Neuronal stem cell (in vitro differentiated cells): ENCODE measurements at regions not wholly inside any gene's neighbourhood (a gene's known extent, or its start where the extent isn't known, plus 50 kb on each side); places are given as distances from the start of the nearest gene placed in this dataset.

ENCODE experiments used
- DNase-seq: peaks from one replicate; pipeline ENCODE4 v3.0.0-alpha.2; 2013; ENCODE audit warnings: low spot score
- H2AFZ ChIP-seq: one replicate; pipeline ENCODE4 v1.6.1; 2013; ENCODE audit warnings: mild to moderate bottlenecking, low read length, inconsistent platforms
- H2AK5ac ChIP-seq: 2 replicates; pipeline ENCODE4 v1.6.1; 2013; ENCODE audit warnings: low read depth, mild to moderate bottlenecking, inconsistent platforms, low read length, moderate library complexity, mixed read lengths
- H2BK120ac ChIP-seq: 2 replicates; pipeline ENCODE4 v1.6.1; 2013; ENCODE audit warnings: low read depth, mild to moderate bottlenecking, inconsistent platforms, low read length, moderate library complexity, mixed read lengths
- H2BK12ac ChIP-seq: one replicate; pipeline ENCODE4 v1.6.1; 2013; ENCODE audit warnings: low read length, inconsistent platforms
- H2BK15ac ChIP-seq: 2 replicates; pipeline ENCODE4 v1.6.1; 2013; ENCODE audit warnings: mild to moderate bottlenecking, low read length, inconsistent platforms, mixed read lengths
- H2BK5ac ChIP-seq: one replicate; pipeline ENCODE4 v1.6.1; 2013; ENCODE audit warnings: inconsistent platforms, mild to moderate bottlenecking, low read length, moderate library complexity
- H3K14ac ChIP-seq: one replicate; pipeline ENCODE4 v1.6.1; 2013; ENCODE audit warnings: low read length, inconsistent platforms
- H3K18ac ChIP-seq: 2 replicates; pipeline ENCODE4 v1.6.1; 2013; ENCODE audit warnings: low read length, inconsistent platforms
- H3K23ac ChIP-seq: 2 replicates; pipeline ENCODE4 v1.6.1; 2013; ENCODE audit warnings: low read depth, mild to moderate bottlenecking, mixed read lengths, low read length, inconsistent platforms; ENCODE audit not compliant: poor library complexity
- H3K27ac ChIP-seq: replicated peaks from 3 replicates; pipeline ENCODE4 v1.5.1; 2013; ENCODE audit warnings: low read length, inconsistent platforms
- H3K27me3 ChIP-seq, 3 experiments: 2 replicates each; pipeline ENCODE4 v1.6.1; 2013; ENCODE audit warnings: low read length in 3 of 3, mild to moderate bottlenecking in 2 of 3, inconsistent platforms in 1 of 3, low read depth in 1 of 3, mixed read lengths in 1 of 3, moderate library complexity in 1 of 3; ENCODE audit not compliant: control insufficient read depth in 3 of 3, insufficient read depth in 3 of 3
- H3K36me3 ChIP-seq, 2 donors: replicated peaks in 1 of 2; 2 replicates each; pipeline ENCODE4 v1.6.1; 2013; ENCODE audit warnings: low read length in 2 of 2; ENCODE audit not compliant: control insufficient read depth in 2 of 2, insufficient read depth in 2 of 2
- H3K4ac ChIP-seq: 2 replicates; pipeline ENCODE4 v1.6.1; 2013; ENCODE audit warnings: inconsistent platforms, mild to moderate bottlenecking, low read length, moderate library complexity
- H3K4me1 ChIP-seq, 2 donors: 1 replicate in 1 of 2; 2 replicates in 1 of 2; pipeline ENCODE4 v1.6.1; 2013; ENCODE audit warnings: low read length in 2 of 2, low read depth in 1 of 2; ENCODE audit not compliant: control insufficient read depth in 2 of 2, insufficient read depth in 1 of 2
- H3K4me2 ChIP-seq: one replicate; pipeline ENCODE4 v1.6.1; 2013; ENCODE audit warnings: mild to moderate bottlenecking, low read length, inconsistent platforms; ENCODE audit not compliant: insufficient read depth, poor library complexity, severe bottlenecking
- H3K4me3 ChIP-seq, 2 donors: 2 replicates each; pipeline ENCODE4 v1.5.1; 2013; ENCODE audit warnings: low read length in 2 of 2, mild to moderate bottlenecking in 2 of 2, inconsistent platforms in 1 of 2, moderate library complexity in 1 of 2
- H3K79me1 ChIP-seq: one replicate; pipeline ENCODE4 v1.6.1; 2013; ENCODE audit warnings: low read depth, mild to moderate bottlenecking, inconsistent platforms, low read length, moderate library complexity
- H3K9ac ChIP-seq: one replicate; pipeline ENCODE4 v1.6.1; 2013; ENCODE audit warnings: mild to moderate bottlenecking, low read depth, low read length, inconsistent platforms; ENCODE audit not compliant: poor library complexity
- H3K9me3 ChIP-seq, 2 donors: replicated peaks in 1 of 2; 2 replicates each; pipeline versions ENCODE3 to v1.6.1; 2013; ENCODE audit warnings: low read length in 2 of 2, mild to moderate bottlenecking in 2 of 2, inconsistent platforms in 1 of 2, low read depth in 1 of 2, mixed read lengths in 1 of 2, moderate library complexity in 1 of 2; ENCODE audit not compliant: control insufficient read depth in 2 of 2, insufficient read depth in 1 of 2
- H4K8ac ChIP-seq: one replicate; pipeline ENCODE4 v1.6.1; 2013; ENCODE audit warnings: low read depth, mild to moderate bottlenecking, inconsistent platforms, low read length, moderate library complexity
- H4K91ac ChIP-seq: one replicate; pipeline ENCODE4 v1.6.1; 2013; ENCODE audit warnings: low read length, low read depth, mild to moderate bottlenecking, inconsistent platforms; ENCODE audit not compliant: poor library complexity
- WGBS, 2 donors: extraction: QIAGEN DNeasy Blood & Tissue Kit; methylation state at CpG; one replicate each; pipeline ENCODE4 v1.1.7; 2013; ENCODE audit warnings: missing lambda C conversion rate in 2 of 2, mixed read lengths in 1 of 2; ENCODE audit not compliant: insufficient read length in 2 of 2, insufficient replicate concordance in 1 of 2; ENCODE audit errors: extremely low coverage in 2 of 2; 5-methylcytosine and 5-hydroxymethylcytosine counted together

- Histone ChIP-seq H3K27ac (no peak overlapping the region), H3K14ac (no peak overlapping the region), H3K4me1 (peaks cover 0 to 23% of the 10 kb centered on the region in 2 donors), H2BK120ac (no peak overlapping the region), H3K79me1 (peaks cover 1% of the 10 kb centered on the region), H3K27me3 (peaks cover 0 to 91% (median 0%) of the 10 kb centered on the region in 3 experiments), H2BK5ac (no peak overlapping the region), H2AK5ac (peak overlapping the region; percentile 72), H2BK12ac (no peak overlapping the region), H3K9ac (peak overlapping the region; percentile 50), H3K9me3 (no peaks in the 10 kb centered on the region), H3K4ac (peak overlapping the region; percentile 54), H3K36me3 (no peaks in the 10 kb centered on the region), H3K4me3 (no peak overlapping the region), H3K23ac (peak overlapping the region; percentile 2), H4K8ac (no peak overlapping the region), H2AFZ (no peak overlapping the region), H4K91ac (no peak overlapping the region), H2BK15ac (peak overlapping the region; percentile 54), H3K4me2 (no peak overlapping the region), H3K18ac (peak overlapping the region; percentile 86)
- no CpG with 5 or more reads among the region's 18 CpGs for WGBS, 2 donors
- no peak for DNase-seq
Observed at GRCh38 chr17:79219208-79219935, 144.7 kb downstream of the ENGASE start.

GRCh38 chr17:79218825-79219200 is 144.2 kb downstream of the ENGASE start:
- H3K4me3 ChIP-seq, result no peak overlapping the region
- H3K27me3 ChIP-seq, result peaks cover 0 to 91% (median 0%) of the 10 kb centered on the region in 3 experiments
- H2BK5ac ChIP-seq, result no peak overlapping the region
- no peak overlapping the region for H3K18ac ChIP-seq
- H3K4ac ChIP-seq, result peak overlapping the region; percentile 5
- no peak overlapping the region for H4K91ac ChIP-seq
- H2BK120ac ChIP-seq, result no peak overlapping the region
- H2AK5ac ChIP-seq, result peak overlapping the region; percentile 72
- no peaks in the 10 kb centered on the region for H3K36me3 ChIP-seq
- no CpG with 5 or more reads among the region's 10 CpGs for WGBS, 2 donors
- peak overlapping the region; percentile 54 for H2BK15ac ChIP-seq
- H3K9me3 ChIP-seq, result no peaks in the 10 kb centered on the region
- DNase-seq, result no peak
- H2AFZ ChIP-seq, result no peak overlapping the region
- peak overlapping the region; percentile 16 for H2BK12ac ChIP-seq
- H3K4me2 ChIP-seq, result no peak overlapping the region
- no peak overlapping the region for H3K14ac ChIP-seq
- peaks cover 1% of the 10 kb centered on the region for H3K79me1 ChIP-seq
- H3K9ac ChIP-seq, result no peak overlapping the region
- H4K8ac ChIP-seq, result no peak overlapping the region
- no peak overlapping the region for H3K27ac ChIP-seq
- H3K4me1 ChIP-seq, result peaks cover 0 to 23% of the 10 kb centered on the region in 2 donors
- peak overlapping the region; percentile 2 for H3K23ac ChIP-seq

GRCh38 chr17:79218175-79218824 is 143.7 kb downstream of the ENGASE start:
- Histone ChIP-seq H3K9ac (peak overlapping the region; percentile 9), H2BK12ac (peak overlapping the region; percentile 16), H3K36me3 (no peaks in the 10 kb centered on the region), H2BK120ac (no peak overlapping the region), H3K14ac (no peak overlapping the region), H2BK5ac (no peak overlapping the region), H4K91ac (no peak overlapping the region), H3K4ac (no peak overlapping the region), H3K4me1 (peaks cover 0 to 25% of the 10 kb centered on the region in 2 donors), H3K79me1 (peaks cover 1% of the 10 kb centered on the region), H3K18ac (peak overlapping the region; percentile 18), H3K4me3 (no peak overlapping the region), H4K8ac (no peak overlapping the region), H3K4me2 (no peak overlapping the region), H2AFZ (no peak overlapping the region), H2BK15ac (peak overlapping the region; percentile 54), H3K9me3 (no peaks in the 10 kb centered on the region), H2AK5ac (peak overlapping the region; percentile 93), H3K27ac (no peak overlapping the region), H3K23ac (no peak overlapping the region), H3K27me3 (peaks cover 0 to 91% (median 0%) of the 10 kb centered on the region in 3 experiments)
- no peak for DNase-seq
- WGBS, 2 donors, result no CpG with 5 or more reads among the region's 19 CpGs

GRCh38 chr17:79217473-79218135 is 143.0 kb downstream of the ENGASE start:
- Histone ChIP-seq H3K4me3 (no peak overlapping the region), H3K4me2 (no peak overlapping the region), H3K36me3 (no peaks in the 10 kb centered on the region), H3K9me3 (no peaks in the 10 kb centered on the region), H2BK120ac (no peak overlapping the region), H3K27ac (no peak overlapping the region), H3K9ac (peak overlapping the region; percentile 9), H3K18ac (peak overlapping the region; percentile 90), H3K4ac (no peak overlapping the region), H4K8ac (no peak overlapping the region), H2BK12ac (no peak overlapping the region), H3K79me1 (peaks cover 1% of the 10 kb centered on the region), H4K91ac (no peak overlapping the region), H3K27me3 (peaks cover 0 to 89% (median 0%) of the 10 kb centered on the region in 3 experiments), H2BK5ac (no peak overlapping the region), H3K23ac (peak overlapping the region; percentile 13), H2AK5ac (peak overlapping the region; percentile 93), H2AFZ (no peak overlapping the region), H2BK15ac (peak overlapping the region; percentile 19), H3K4me1 (peaks cover 0 to 26% of the 10 kb centered on the region in 2 donors), H3K14ac (no peak overlapping the region)
- no CpG with 5 or more reads among the region's 12 CpGs for WGBS, 2 donors
- no peak for DNase-seq
